HFFc6 (cell line): ENCODE measurements at regions not wholly inside any gene's neighbourhood (a gene's known extent, or its start where the extent isn't known, plus 50 kb on each side); places are given as distances from the start of the nearest gene placed in this dataset.
A peak's percentile ranks its signal among the peaks of the same experiment; 100 is the strongest.
"Not testable (repeated sequence)": the region's sequence is repeated elsewhere in the genome, so short reads cannot be mapped to it uniquely, and the experiment has no call there.

ENCODE experiments used
- DNase-seq: peaks from one replicate; pipeline ENCODE4 v3.0.0-alpha.2; 2018
- H3K27ac Mint-ChIP-seq: 2 replicates; pipeline ENCODE4 v1.8.0; 2020; ENCODE audit warnings: mild to moderate bottlenecking, mixed read lengths
- H3K27me3 Mint-ChIP-seq: 2 replicates; pipeline ENCODE4 v1.8.0; 2021; ENCODE audit warnings: mild to moderate bottlenecking, moderate library complexity, mixed read lengths; ENCODE audit not compliant: insufficient read depth
- H3K36me3 Mint-ChIP-seq: 2 replicates; pipeline ENCODE4 v1.8.0; 2021; ENCODE audit warnings: low read depth, mixed read lengths
- H3K4me1 Mint-ChIP-seq: 2 replicates; pipeline ENCODE4 v1.8.0; 2020; ENCODE audit warnings: low read depth, mixed read lengths
- H3K4me3 Mint-ChIP-seq: 2 replicates; pipeline ENCODE4 v1.8.0; 2020; ENCODE audit warnings: mild to moderate bottlenecking, moderate library complexity, mixed read lengths
- H3K9me3 Mint-ChIP-seq: 2 replicates; pipeline ENCODE4 v1.8.0; 2020; ENCODE audit warnings: mild to moderate bottlenecking, mixed read lengths
- CTCF ChIP-seq: fragments of 200-600 bp; sonication (generic); IDR thresholded peaks from 2 replicates; pipeline ENCODE4 v1.5.0; 2021; ENCODE audit warnings: antibody characterized with exemption, mild to moderate bottlenecking

DNA sequence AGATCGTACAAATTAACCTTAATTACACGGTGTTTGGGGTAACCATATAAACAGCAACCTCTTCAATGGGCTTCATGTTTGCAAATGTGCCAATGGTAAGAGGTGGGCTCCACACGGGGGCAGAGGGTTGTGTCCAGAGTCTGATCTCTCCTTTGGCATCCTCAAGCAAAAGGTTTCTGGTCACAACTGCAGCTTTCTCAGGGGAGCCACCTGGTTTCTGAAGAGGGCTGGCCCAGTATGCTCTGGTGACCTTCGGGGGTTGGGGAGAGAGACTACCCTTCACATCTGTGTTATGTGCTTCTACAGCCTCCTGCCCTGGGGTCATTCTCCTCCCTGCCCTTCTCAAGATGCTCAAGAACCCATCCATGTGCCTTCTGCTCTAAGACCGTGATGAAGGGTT, 259.6 kb downstream of the CRLF2 start:
- Mint-ChIP-seq H3K27ac (no peak overlapping the region), H3K9me3 (no peaks in the 10 kb centered on the region), H3K27me3 (peaks cover 14% of the 10 kb centered on the region), H3K36me3 (no peaks in the 10 kb centered on the region), H3K4me1 (no peaks in the 10 kb centered on the region), H3K4me3 (no peak overlapping the region)
- DNase-seq = no peak
- TF ChIP-seq CTCF = no peak

DNA sequence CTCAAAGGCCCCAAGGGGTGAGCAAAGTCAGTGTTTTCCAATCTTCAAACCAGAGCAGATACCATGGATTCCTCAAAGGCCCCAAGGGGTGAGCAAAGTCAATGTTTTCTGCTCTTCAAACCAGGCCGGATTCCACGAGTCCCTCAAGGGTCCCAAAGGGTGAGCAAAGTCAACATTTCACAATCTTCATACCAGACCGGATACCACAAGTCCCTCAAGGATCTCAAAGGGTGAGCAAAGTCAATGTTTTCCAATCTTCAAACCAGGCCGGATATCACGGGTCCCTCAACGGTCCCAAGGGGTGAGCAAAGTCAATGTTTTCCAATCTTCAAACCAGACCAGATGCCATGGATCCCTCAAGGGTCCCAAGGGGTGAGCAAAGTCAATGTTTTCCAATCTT, 265.2 kb downstream of the CRLF2 start:
- H3K27me3 Mint-ChIP-seq = peaks cover 13% of the 10 kb centered on the region
- not testable (repeated sequence) for H3K4me1 Mint-ChIP-seq, H3K36me3 Mint-ChIP-seq, DNase-seq, H3K27ac Mint-ChIP-seq, H3K4me3 Mint-ChIP-seq, H3K9me3 Mint-ChIP-seq

GRCh38 chrX:943035-943434, 269.4 kb downstream of the CRLF2 start:
- no peaks in the 10 kb centered on the region for H3K36me3 Mint-ChIP-seq
- H3K27ac Mint-ChIP-seq = no peak overlapping the region
- H3K27me3 Mint-ChIP-seq = peaks cover 36% of the 10 kb centered on the region
- no peaks in the 10 kb centered on the region for H3K4me1 Mint-ChIP-seq
- H3K4me3 Mint-ChIP-seq = no peak overlapping the region
- H3K9me3 Mint-ChIP-seq = no peaks in the 10 kb centered on the region
- DNase-seq = no peak
- no peak for TF ChIP-seq CTCF

- no peaks in the 10 kb centered on the region for H3K9me3 Mint-ChIP-seq
- H3K4me3 Mint-ChIP-seq = no peak overlapping the region
- no peaks in the 10 kb centered on the region for H3K36me3 Mint-ChIP-seq
- H3K27ac Mint-ChIP-seq = no peak overlapping the region
- H3K4me1 Mint-ChIP-seq = peaks cover 9% of the 10 kb centered on the region
- TF ChIP-seq CTCF = no peak
- H3K27me3 Mint-ChIP-seq = peaks cover 47% of the 10 kb centered on the region
- DNase-seq = no peak
Measured at GRCh38 chrX:940691-941090, 271.8 kb downstream of the CRLF2 start.

GRCh38 chrX:936979-937769, 275.3 kb downstream of the CRLF2 start:
- peaks cover 9% of the 10 kb centered on the region for H3K4me1 Mint-ChIP-seq
- no peak for TF ChIP-seq CTCF
- no peaks in the 10 kb centered on the region for H3K36me3 Mint-ChIP-seq

GRCh38 chrX:933611-934010, 278.8 kb downstream of the CRLF2 start:
- TF ChIP-seq CTCF = no peak
- Mint-ChIP-seq H3K9me3 (no peaks in the 10 kb centered on the region), H3K4me3 (no peak overlapping the region), H3K4me1 (peaks cover 9% of the 10 kb centered on the region), H3K27ac (no peak overlapping the region), H3K27me3 (peaks cover 17% of the 10 kb centered on the region), H3K36me3 (no peaks in the 10 kb centered on the region)
- no peak for DNase-seq

More at GRCh38 chrX:936979-937769, 275.3 kb downstream of the CRLF2 start:
- Mint-ChIP-seq H3K9me3 (no peaks in the 10 kb centered on the region), H3K27me3 (peaks cover 42% of the 10 kb centered on the region), H3K27ac (no peak overlapping the region), H3K4me3 (peak overlapping the region; percentile 66)
- no peak for DNase-seq
